HCT116 (cell line): ENCODE measurements at regions not wholly inside any gene's neighbourhood (a gene's known extent, or its start where the extent isn't known, plus 50 kb on each side); places are given as distances from the start of the nearest gene placed in this dataset.

Source experiments
- ATAC-seq: fragments of 200-7000 bp; cut with Tn5 transposase; 2 replicates; pipeline ENCODE4 v1.9.1; 2020; ENCODE audit warnings: mild to moderate bottlenecking, moderate library complexity
- BruUV-seq: library from RNA; stranded (reverse); fragments of 400-500 nt; replicated peaks from 2 replicates; lab custom pipeline; 2021; lab: Mats Ljungman, UMichigan
- CTCF ChIA-PET: fragments of 300-600 bp; sonication (Branson Sonifier 250); formaldehyde crosslinking; loops from one replicate; lab custom pipeline; 2021; ENCODE audit warnings: antibody characterized with exemption; lab: Charles Lee
- POLR2A ChIA-PET: fragments of 300-600, 350-600 bp; sonication (Branson Sonifier 250); formaldehyde crosslinking; loops from one replicate; lab custom pipeline; 2021; ENCODE audit warnings: antibody characterized with exemption; lab: Charles Lee
- RAD21 ChIA-PET, 2 experiments: fragments of 300-600 bp; sonication (Branson Sonifier 250); formaldehyde crosslinking; loops; one replicate each; lab custom pipeline; 2023; ENCODE audit warnings: low total read pairs in 2 of 2; ENCODE audit not compliant: uncharacterized antibody in 2 of 2, unreplicated experiment in 2 of 2, low non-redundant PET in 1 of 2; lab: Charles Lee
- DNase-seq: peaks from one replicate; pipeline ENCODE4 v3.0.0-alpha.2; 2010; ENCODE audit warnings: low read depth, low spot score
- H2AFZ ChIP-seq: fragments of 200-600 bp; shearing (Covaris generic), sonication (generic); 2 replicates; pipeline ENCODE4 v1.6.1; 2017; ENCODE audit warnings: low read depth, mixed run types, mixed read lengths, antibody characterized with exemption, low read length; ENCODE audit not compliant: poor library complexity, severe bottlenecking
- H3K27ac ChIP-seq: 2 replicates; pipeline ENCODE4 v1.5.1; 2012; ENCODE audit warnings: low read depth, low read length
- H3K27me3 ChIP-seq: fragments of 200-600 bp; sonication (generic); 2 replicates; pipeline ENCODE4 v1.6.1; 2016; ENCODE audit warnings: mixed run types, low read length, mixed read lengths; ENCODE audit not compliant: insufficient read depth
- H3K36me3 ChIP-seq, 2 experiments: fragments of 200-500 bp in 1 of 2; fragments of 200-600 bp in 1 of 2; sonication (Bioruptor generic) in 1 of 2; sonication (generic) in 1 of 2; 2 replicates each; pipeline versions ENCODE4 v1.5.1 to v1.6.1; 2014 to 2016; ENCODE audit warnings: low read length in 2 of 2, inconsistent platforms in 1 of 2, mixed read lengths in 1 of 2, mixed run types in 1 of 2; ENCODE audit not compliant: insufficient read depth in 2 of 2, control insufficient read depth in 1 of 2
- H3K4me1 ChIP-seq, 2 experiments: fragments of 200-600 bp in 1 of 2; sonication (generic) in 1 of 2; 2 replicates each; pipeline versions ENCODE4 v1.5.1 to v1.6.1; 2012 to 2017; ENCODE audit warnings: low read length in 2 of 2, inconsistent platforms in 1 of 2, mild to moderate bottlenecking in 1 of 2, mixed read lengths in 1 of 2, mixed run types in 1 of 2, moderate library complexity in 1 of 2; ENCODE audit not compliant: insufficient read depth in 2 of 2, control insufficient read depth in 1 of 2
- H3K4me2 ChIP-seq: fragments of 200-600 bp; sonication (generic); 2 replicates; pipeline ENCODE4 v1.6.1; 2017; ENCODE audit warnings: mixed run types, low read length, mixed read lengths
- H3K4me3 ChIP-seq, 2 experiments: fragments of 200-600 bp in 1 of 2; sonication (generic) in 1 of 2; replicated peaks in 1 of 2; 2 replicates each; pipeline ENCODE4 v1.5.1; 2011 to 2016; ENCODE audit warnings: low read length in 2 of 2, control low read depth in 1 of 2, low read depth in 1 of 2, mild to moderate bottlenecking in 1 of 2, mixed read lengths in 1 of 2, mixed run types in 1 of 2
- H3K79me2 ChIP-seq: fragments of 200-600 bp; sonication (generic); 2 replicates; pipeline ENCODE4 v1.6.1; 2017; ENCODE audit warnings: mild to moderate bottlenecking, mixed run types, low read length, moderate library complexity, mixed read lengths; ENCODE audit not compliant: insufficient read depth
- H3K9ac ChIP-seq: fragments of 200-600 bp; sonication (generic); 2 replicates; pipeline ENCODE4 v1.6.1; 2016; ENCODE audit warnings: low read length, mixed read lengths
- H3K9me2 ChIP-seq: fragments of 200-600 bp; sonication (generic), shearing (Covaris generic); 2 replicates; pipeline ENCODE4 v1.6.1; 2017; ENCODE audit warnings: mixed run types, mild to moderate bottlenecking, moderate library complexity; ENCODE audit not compliant: insufficient read depth
- H3K9me3 ChIP-seq, 2 experiments: fragments of 200-500 bp in 1 of 2; fragments of 200-600 bp in 1 of 2; sonication (Bioruptor generic) in 1 of 2; sonication (generic) in 1 of 2; 2 replicates each; pipeline ENCODE4 v1.6.1; 2014 to 2017; ENCODE audit warnings: low read length in 2 of 2, mixed read lengths in 2 of 2, inconsistent platforms in 1 of 2, low read depth in 1 of 2, mild to moderate bottlenecking in 1 of 2, mixed run types in 1 of 2, moderate library complexity in 1 of 2; ENCODE audit not compliant: control insufficient read depth in 1 of 2, insufficient read depth in 1 of 2
- H4K20me1 ChIP-seq: fragments of 200-600 bp; sonication (generic), shearing (Covaris generic); 2 replicates; pipeline ENCODE4 v1.6.1; 2017; ENCODE audit warnings: mixed run types, mild to moderate bottlenecking, moderate library complexity; ENCODE audit not compliant: insufficient read depth
- EZH2 ChIP-seq: fragments of 200-600 bp; sonication (generic); IDR thresholded peaks from 2 replicates; pipeline ENCODE4 v1.6.1; 2017; ENCODE audit warnings: antibody characterized with exemption, mixed run types
- EZH2phosphoT487 ChIP-seq: fragments of 200-600 bp; IDR thresholded peaks from 2 replicates; pipeline ENCODE4 v1.6.1; 2018; ENCODE audit warnings: antibody characterized with exemption, borderline replicate concordance
- POLR2A ChIP-seq: IDR thresholded peaks from 2 replicates; pipeline ENCODE4 v1.7.0; 2011; ENCODE audit warnings: borderline replicate concordance; ENCODE audit not compliant: insufficient read depth, insufficient read length; ENCODE audit errors: extremely low read depth
- POLR2AphosphoS5 ChIP-seq: IDR thresholded peaks from 2 replicates; pipeline ENCODE4 v1.6.1; 2011; ENCODE audit warnings: mild to moderate bottlenecking, low read depth, low read length, moderate library complexity
- SIN3A ChIP-seq: IDR thresholded peaks from 2 replicates; pipeline ENCODE4 v1.6.1; 2012; ENCODE audit warnings: low read depth
- SP1 ChIP-seq: IDR thresholded peaks from 2 replicates; pipeline ENCODE4 v1.6.1; 2012; ENCODE audit warnings: low read depth
- SRF ChIP-seq: IDR thresholded peaks from 2 replicates; pipeline ENCODE4 v1.6.1; 2012; ENCODE audit warnings: low read depth
- TCF7L2 ChIP-seq: IDR thresholded peaks from 2 replicates; pipeline ENCODE4 v1.7.0; 2011; ENCODE audit warnings: borderline replicate concordance, inconsistent platforms; ENCODE audit not compliant: insufficient read depth, insufficient read length; ENCODE audit errors: extremely low read depth
- ZFX ChIP-seq: fragments of 450-650 bp; IDR thresholded peaks from 2 replicates; pipeline ENCODE4 v1.6.1; 2017
- ZNF274 ChIP-seq: fragments of 200-500 bp; sonication (Bioruptor generic); IDR thresholded peaks from 2 replicates; pipeline ENCODE4 v1.6.1; 2014; ENCODE audit warnings: mild to moderate bottlenecking, low read depth, low read length, inconsistent platforms
- intact Hi-C: fragments of 100-400 bp; cut with micrococcal nuclease; formaldehyde crosslinking; loops from 2 replicates; pipeline ENCODE4 v1.10.0; 2022
- TF ChIP-seq, protein P1 (sequence below): IDR thresholded peaks from 2 replicates; pipeline ENCODE4 v1.6.1; 2012
- TF ChIP-seq, protein P2 (sequence below), 3 experiments: fragments of 200-600 bp in 1 of 3; sonication (generic) in 1 of 3; IDR thresholded peaks in 2 of 3; conservative IDR thresholded peaks in 1 of 3; 2 replicates each; pipeline ENCODE4 v1.5.1; 2012 to 2017; ENCODE audit warnings: low read depth in 2 of 3, low read length in 2 of 3, antibody characterized with exemption in 1 of 3, borderline replicate concordance in 1 of 3, control low read depth in 1 of 3, mild to moderate bottlenecking in 1 of 3, mixed read lengths in 1 of 3, mixed run types in 1 of 3, moderate library complexity in 1 of 3; ENCODE audit not compliant: insufficient read depth in 1 of 3

DNA sequence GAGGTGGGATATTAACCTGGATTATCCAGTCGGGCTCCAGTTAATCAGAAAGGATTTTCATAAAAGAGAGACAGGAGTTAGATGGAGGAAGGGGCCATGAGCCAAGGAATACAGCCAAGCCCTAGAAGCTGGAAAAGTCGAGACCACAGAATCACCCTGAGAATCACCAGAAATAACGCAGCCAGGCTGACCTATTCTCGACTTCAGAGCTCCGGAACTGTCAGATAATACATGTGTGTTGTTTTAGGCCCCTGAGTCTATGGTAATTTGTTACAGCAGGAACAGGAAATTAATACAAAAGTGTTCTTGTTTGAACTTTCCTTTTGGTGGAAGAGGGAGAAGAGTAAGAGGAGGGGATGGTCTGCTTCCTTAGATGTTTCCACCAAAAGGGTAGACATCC lies 208.1 kb downstream of the JCAD start:
- Histone ChIP-seq H3K27ac (no peak overlapping the region), H3K36me3 (no peaks in the 10 kb centered on the region), H3K4me3 (no peak overlapping the region), H3K27me3 (no peaks in the 10 kb centered on the region), H3K4me2 (no peak overlapping the region), H3K9ac (no peak overlapping the region), H4K20me1 (no peaks in the 10 kb centered on the region), H2AFZ (no peak overlapping the region), H3K9me3 (no peaks in the 10 kb centered on the region), H3K4me1 (no peaks in the 10 kb centered on the region), H3K9me2 (no peaks in the 10 kb centered on the region), H3K79me2 (no peaks in the 10 kb centered on the region)
- TF ChIP-seq SRF (no peak), TCF7L2 (no peak), SIN3A (no peak), ZFX (no peak), POLR2AphosphoS5 (no peak), EZH2 (no peak), EZH2phosphoT487 (no peak), ZNF274 (no peak), POLR2A (no peak), SP1 (no peak)
- TF ChIP-seq, protein P1, sequence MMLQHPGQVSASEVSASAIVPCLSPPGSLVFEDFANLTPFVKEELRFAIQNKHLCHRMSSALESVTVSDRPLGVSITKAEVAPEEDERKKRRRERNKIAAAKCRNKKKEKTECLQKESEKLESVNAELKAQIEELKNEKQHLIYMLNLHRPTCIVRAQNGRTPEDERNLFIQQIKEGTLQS: no peak
- TF ChIP-seq, protein P2, sequence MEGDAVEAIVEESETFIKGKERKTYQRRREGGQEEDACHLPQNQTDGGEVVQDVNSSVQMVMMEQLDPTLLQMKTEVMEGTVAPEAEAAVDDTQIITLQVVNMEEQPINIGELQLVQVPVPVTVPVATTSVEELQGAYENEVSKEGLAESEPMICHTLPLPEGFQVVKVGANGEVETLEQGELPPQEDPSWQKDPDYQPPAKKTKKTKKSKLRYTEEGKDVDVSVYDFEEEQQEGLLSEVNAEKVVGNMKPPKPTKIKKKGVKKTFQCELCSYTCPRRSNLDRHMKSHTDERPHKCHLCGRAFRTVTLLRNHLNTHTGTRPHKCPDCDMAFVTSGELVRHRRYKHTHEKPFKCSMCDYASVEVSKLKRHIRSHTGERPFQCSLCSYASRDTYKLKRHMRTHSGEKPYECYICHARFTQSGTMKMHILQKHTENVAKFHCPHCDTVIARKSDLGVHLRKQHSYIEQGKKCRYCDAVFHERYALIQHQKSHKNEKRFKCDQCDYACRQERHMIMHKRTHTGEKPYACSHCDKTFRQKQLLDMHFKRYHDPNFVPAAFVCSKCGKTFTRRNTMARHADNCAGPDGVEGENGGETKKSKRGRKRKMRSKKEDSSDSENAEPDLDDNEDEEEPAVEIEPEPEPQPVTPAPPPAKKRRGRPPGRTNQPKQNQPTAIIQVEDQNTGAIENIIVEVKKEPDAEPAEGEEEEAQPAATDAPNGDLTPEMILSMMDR (IDR thresholded peaks at IDR 0.05 in 2 of 3, conservative IDR thresholded peaks at IDR 0.05 in 1 of 3; ENCODE audit: borderline replicate concordance in 1 of 3, insufficient read depth in 1 of 3, low read depth in 2 of 3, low read length in 2 of 3): no peak
- ChIA-PET POLR2A (interaction anchor here (0.6 kb wide), 1 partner anchor 115 kb away, joined by 3 read pairs; no protein-coding TSS in a partner anchor), CTCF (no interaction called here), RAD21 (no interaction called here)
- DNase-seq: no peak
- intact Hi-C loops: no loop called here
- BruUV-seq: no TSS peak
- ATAC-seq: no peak
